A673 (cell line): ENCODE measurements at regions not wholly inside any gene's neighbourhood (a gene's known extent, or its start where the extent isn't known, plus 50 kb on each side); places are given as distances from the start of the nearest gene placed in this dataset.

ENCODE experiments used
- BruUV-seq: library from RNA; stranded (reverse); fragments of 400-500 nt; replicated peaks from 2 replicates; lab custom pipeline; 2021; lab: Mats Ljungman, UMichigan
- CTCF ChIA-PET: fragments of 300-600 bp; sonication (Branson Sonifier 250); formaldehyde crosslinking; loops from one replicate; lab custom pipeline; 2022; ENCODE audit warnings: antibody characterized with exemption; lab: Charles Lee
- POLR2A ChIA-PET: fragments of 300-600 bp; sonication (Branson Sonifier 250); formaldehyde crosslinking; loops from one replicate; lab custom pipeline; 2022; ENCODE audit warnings: antibody characterized with exemption; ENCODE audit not compliant: low non-redundant PET; lab: Charles Lee
- DNase-seq: peaks from one replicate; pipeline ENCODE4 v3.0.0-alpha.2; 2015; ENCODE audit warnings: low spot score
- H3K27ac ChIP-seq: fragments of 200-600 bp; sonication (generic); 2 replicates; pipeline ENCODE4 v1.5.1; 2016; ENCODE audit warnings: mixed run types, low read depth, mild to moderate bottlenecking, mixed read lengths, antibody characterized with exemption, low read length; ENCODE audit not compliant: poor library complexity, severe bottlenecking
- H3K27me3 ChIP-seq: fragments of 200-600 bp; sonication (generic); replicated peaks from 2 replicates; pipeline ENCODE4 v1.6.1; 2017; ENCODE audit warnings: mixed run types, low read depth, mild to moderate bottlenecking, mixed read lengths, antibody characterized with exemption, low read length; ENCODE audit not compliant: insufficient read depth, poor library complexity
- H3K36me3 ChIP-seq: fragments of 200-600 bp; sonication (generic); 2 replicates; pipeline ENCODE4 v1.6.1; 2016; ENCODE audit warnings: mixed run types, mild to moderate bottlenecking, mixed read lengths, antibody characterized with exemption, low read length; ENCODE audit not compliant: insufficient read depth, poor library complexity, severe bottlenecking
- H3K4me1 ChIP-seq: fragments of 200-600 bp; sonication (generic); 2 replicates; pipeline ENCODE4 v1.6.1; 2017; ENCODE audit warnings: mixed run types, mild to moderate bottlenecking, mixed read lengths, antibody characterized with exemption, low read length; ENCODE audit not compliant: insufficient read depth, poor library complexity, severe bottlenecking
- H3K4me3 ChIP-seq: fragments of 200-600 bp; sonication (generic); 2 replicates; pipeline ENCODE4 v1.5.1; 2016; ENCODE audit warnings: low read depth, mixed run types, mild to moderate bottlenecking, mixed read lengths, low read length; ENCODE audit not compliant: poor library complexity, severe bottlenecking
- H3K9me3 ChIP-seq: fragments of 200-600 bp; sonication (generic); 2 replicates; pipeline ENCODE4 v1.6.1; 2016; ENCODE audit warnings: mixed run types, low read depth, mild to moderate bottlenecking, mixed read lengths, antibody characterized with exemption, low read length; ENCODE audit not compliant: poor library complexity, severe bottlenecking
- EZH2 ChIP-seq: fragments of 200-600 bp; sonication (generic); IDR thresholded peaks from 2 replicates; pipeline ENCODE4 v1.6.1; 2017; ENCODE audit warnings: borderline replicate concordance, low read depth, mild to moderate bottlenecking, mixed read lengths, antibody characterized with exemption, low read length; ENCODE audit not compliant: poor library complexity, severe bottlenecking
- intact Hi-C: fragments of 100-400 bp; cut with micrococcal nuclease; formaldehyde crosslinking; loops from one replicate; pipeline ENCODE4 v1.10.0; 2022; ENCODE audit not compliant: unreplicated experiment
- TF ChIP-seq, protein P1 (sequence below): fragments of 300-800, 200-600 bp; sonication (generic); conservative IDR thresholded peaks from 2 replicates; pipeline ENCODE4 v1.5.1; 2017; ENCODE audit warnings: low read depth, mild to moderate bottlenecking, antibody characterized with exemption, low read length, moderate library complexity, mixed read lengths

DNA sequence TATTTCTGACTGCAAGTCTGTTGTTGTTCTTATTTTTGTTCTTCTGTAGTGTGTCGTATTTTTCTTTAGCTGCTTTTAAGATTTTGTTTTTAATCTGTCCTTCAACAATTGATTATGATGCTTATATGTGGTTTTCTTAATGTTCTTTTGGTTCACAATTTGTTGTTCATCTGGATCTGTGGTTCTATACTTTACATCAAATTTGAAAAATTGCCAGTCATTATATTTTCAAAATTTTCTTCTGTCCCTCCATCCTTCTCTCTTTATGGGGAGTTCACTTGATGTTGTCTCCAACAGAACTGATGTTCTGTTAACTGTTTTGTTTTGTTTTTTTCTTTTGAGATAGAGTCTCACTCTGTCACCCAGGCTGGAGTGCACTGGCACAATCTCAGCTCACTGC lies 378.5 kb upstream of the CD180 start:
- intact Hi-C loops: no loop called here
- TF ChIP-seq, protein P1, sequence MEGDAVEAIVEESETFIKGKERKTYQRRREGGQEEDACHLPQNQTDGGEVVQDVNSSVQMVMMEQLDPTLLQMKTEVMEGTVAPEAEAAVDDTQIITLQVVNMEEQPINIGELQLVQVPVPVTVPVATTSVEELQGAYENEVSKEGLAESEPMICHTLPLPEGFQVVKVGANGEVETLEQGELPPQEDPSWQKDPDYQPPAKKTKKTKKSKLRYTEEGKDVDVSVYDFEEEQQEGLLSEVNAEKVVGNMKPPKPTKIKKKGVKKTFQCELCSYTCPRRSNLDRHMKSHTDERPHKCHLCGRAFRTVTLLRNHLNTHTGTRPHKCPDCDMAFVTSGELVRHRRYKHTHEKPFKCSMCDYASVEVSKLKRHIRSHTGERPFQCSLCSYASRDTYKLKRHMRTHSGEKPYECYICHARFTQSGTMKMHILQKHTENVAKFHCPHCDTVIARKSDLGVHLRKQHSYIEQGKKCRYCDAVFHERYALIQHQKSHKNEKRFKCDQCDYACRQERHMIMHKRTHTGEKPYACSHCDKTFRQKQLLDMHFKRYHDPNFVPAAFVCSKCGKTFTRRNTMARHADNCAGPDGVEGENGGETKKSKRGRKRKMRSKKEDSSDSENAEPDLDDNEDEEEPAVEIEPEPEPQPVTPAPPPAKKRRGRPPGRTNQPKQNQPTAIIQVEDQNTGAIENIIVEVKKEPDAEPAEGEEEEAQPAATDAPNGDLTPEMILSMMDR: no peak
- no peak for TF ChIP-seq EZH2
- Histone ChIP-seq H3K9me3 (peaks cover 7% of the 10 kb centered on the region), H3K27me3 (no peaks in the 10 kb centered on the region), H3K4me1 (no peaks in the 10 kb centered on the region), H3K4me3 (no peak overlapping the region), H3K27ac (no peak overlapping the region), H3K36me3 (no peaks in the 10 kb centered on the region)
- BruUV-seq: no TSS peak
- CTCF ChIA-PET: no interaction called here
- DNase-seq: no peak
- POLR2A ChIA-PET: no interaction called here

DNA sequence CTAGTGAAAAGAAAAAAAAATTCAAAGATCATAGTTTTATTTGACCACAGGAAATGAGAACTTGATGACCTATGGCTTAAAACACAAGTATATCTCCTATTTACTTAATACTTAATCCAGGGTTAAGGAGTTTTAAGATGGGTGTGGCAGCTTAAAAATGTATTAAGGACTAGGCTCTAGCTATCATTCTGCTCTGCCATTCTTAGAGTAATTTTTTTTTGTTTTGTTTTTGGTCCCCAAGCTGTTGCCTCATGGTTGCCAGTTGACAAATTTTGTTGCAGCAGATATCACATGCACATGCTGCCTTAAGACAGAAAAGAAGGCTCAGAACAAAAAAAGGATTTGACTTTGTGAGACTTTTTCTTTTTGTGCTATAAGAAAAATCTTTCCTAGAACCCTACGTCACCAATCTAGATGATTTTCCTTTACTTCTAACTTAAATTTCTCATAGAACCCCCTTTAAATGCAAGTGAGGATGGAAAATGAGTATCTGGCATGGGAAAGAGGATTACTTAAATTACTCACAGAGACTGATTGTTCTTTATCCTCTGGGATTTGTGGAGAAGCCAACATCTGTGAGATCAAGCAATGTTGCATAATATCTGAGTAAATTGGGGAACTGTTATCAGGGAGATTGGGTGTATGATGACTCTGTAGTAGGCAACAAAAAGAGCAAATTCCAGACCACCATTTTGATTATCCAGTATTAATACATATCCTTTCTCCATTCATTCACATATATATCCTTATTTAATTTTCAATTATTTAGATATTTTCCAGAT lies 364.7 kb upstream of the CD180 start:
- DNase-seq: peak; percentile 18
- no peaks in the 10 kb centered on the region for H3K4me1 ChIP-seq
- intact Hi-C loops: no loop called here
- POLR2A ChIA-PET: interaction anchor here (0.6 kb wide), 1 partner anchor 107 kb away, joined by 3 read pairs; no protein-coding TSS in a partner anchor
- CTCF ChIA-PET: no interaction called here
- TF ChIP-seq, protein P1: no peak
- TF ChIP-seq EZH2: no peak
- H3K4me3 ChIP-seq: no peak overlapping the region
- no peaks in the 10 kb centered on the region for H3K36me3 ChIP-seq
- no TSS peak for BruUV-seq
- no peak overlapping the region for H3K27ac ChIP-seq
- peaks cover 5% of the 10 kb centered on the region for H3K9me3 ChIP-seq
- no peaks in the 10 kb centered on the region for H3K27me3 ChIP-seq

DNA sequence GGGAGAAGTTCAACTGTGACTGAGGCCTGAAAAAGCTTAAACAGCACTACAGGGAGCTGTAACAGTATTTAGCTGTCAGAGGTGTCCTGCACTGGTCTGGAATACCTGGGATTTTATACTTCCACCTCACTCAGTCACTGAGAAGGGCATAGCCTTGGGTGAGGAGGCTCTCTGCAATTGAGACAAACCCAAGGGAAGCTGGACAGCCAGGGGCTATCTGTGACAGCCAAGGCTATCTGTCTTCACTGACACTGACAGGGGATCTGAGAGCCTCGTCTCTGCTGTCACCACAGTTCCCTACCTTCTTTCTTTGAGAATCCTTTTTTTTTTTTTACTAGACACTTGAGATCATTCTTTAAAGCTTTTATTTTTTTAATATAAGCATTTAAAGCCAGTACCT lies 356.2 kb upstream of the CD180 start:
- no peaks in the 10 kb centered on the region for H3K27me3 ChIP-seq
- H3K9me3 ChIP-seq: no peaks in the 10 kb centered on the region
- CTCF ChIA-PET: no interaction called here
- H3K36me3 ChIP-seq: no peaks in the 10 kb centered on the region
- H3K4me3 ChIP-seq: no peak overlapping the region
- DNase-seq: no peak
- intact Hi-C loops: no loop called here
- TF ChIP-seq EZH2: no peak
- TF ChIP-seq, protein P1: no peak
- POLR2A ChIA-PET: no interaction called here
- peaks cover 7% of the 10 kb centered on the region for H3K4me1 ChIP-seq
- no TSS peak for BruUV-seq
- no peak overlapping the region for H3K27ac ChIP-seq
